ENCODE measurements at regions not wholly inside any gene's neighbourhood (a gene's known extent, or its start where the extent isn't known, plus 50 kb on each side); places are given as distances from the start of the nearest gene placed in this dataset.

GRCh38 chr4:175469514-175469913, 342.6 kb downstream of the GPM6A start:
- no peak overlapping the region for H3K27ac ChIP-seq (ENCODE audit: low read depth in 1 of 2, low read length in 1 of 2)
- no peak for DNase-seq (ENCODE audit: low read depth in 6 of 9, low spot score in 9 of 9)
- peaks cover 0 to 7% of the 10 kb centered on the region in 2 donors for H3K9me3 ChIP-seq (ENCODE audit: control insufficient read depth in 2 of 2, insufficient read depth in 1 of 2, low read length in 1 of 2)
- H3K36me3 ChIP-seq (ENCODE audit: control insufficient read depth in 2 of 2, insufficient read depth in 2 of 2, low read length in 1 of 2), result no peaks in the 10 kb centered on the region
- H3K4me3 ChIP-seq (ENCODE audit: low read length in 2 of 2), result no peak overlapping the region
- H3K27me3 ChIP-seq (ENCODE audit: control insufficient read depth in 2 of 2, insufficient read depth in 1 of 2, low read length in 1 of 2), result no peaks in the 10 kb centered on the region
- no peaks in the 10 kb centered on the region for H3K4me1 ChIP-seq (ENCODE audit: control insufficient read depth in 2 of 2, insufficient read depth in 2 of 2, low read length in 2 of 2)
- 96% methylated on average over 2 of the region's 2 CpGs for WGBS

- Histone ChIP-seq H3K4me1 (ENCODE audit: control insufficient read depth in 2 of 2, insufficient read depth in 2 of 2, low read length in 2 of 2) (no peaks in the 10 kb centered on the region), H3K4me3 (ENCODE audit: low read length in 2 of 2) (no peak overlapping the region), H3K9me3 (ENCODE audit: control insufficient read depth in 2 of 2, insufficient read depth in 1 of 2, low read length in 1 of 2) (peaks cover 0 to 7% of the 10 kb centered on the region in 2 donors), H3K36me3 (ENCODE audit: control insufficient read depth in 2 of 2, insufficient read depth in 2 of 2, low read length in 1 of 2) (no peaks in the 10 kb centered on the region), H3K27ac (ENCODE audit: low read depth in 1 of 2, low read length in 1 of 2) (no peak overlapping the region), H3K27me3 (ENCODE audit: control insufficient read depth in 2 of 2, insufficient read depth in 1 of 2, low read length in 1 of 2) (no peaks in the 10 kb centered on the region)
- WGBS, result 89% methylated on average over 1 of the region's 1 CpG
- DNase-seq (ENCODE audit: low read depth in 6 of 9, low spot score in 9 of 9), result no peak
Measured at GRCh38 chr4:175470131-175470530, 341.9 kb downstream of the GPM6A start.

GRCh38 chr4:175480404-175480803, 331.7 kb downstream of the GPM6A start:
- no peak overlapping the region for H3K4me3 ChIP-seq (ENCODE audit: low read length in 2 of 2)
- no peak for DNase-seq (ENCODE audit: low read depth in 6 of 9, low spot score in 9 of 9)
- no peak overlapping the region for H3K27ac ChIP-seq (ENCODE audit: low read depth in 1 of 2, low read length in 1 of 2)
- no peaks in the 10 kb centered on the region for H3K36me3 ChIP-seq (ENCODE audit: control insufficient read depth in 2 of 2, insufficient read depth in 2 of 2, low read length in 1 of 2)
- WGBS, result 39% methylated on average over 2 of the region's 2 CpGs
- H3K9me3 ChIP-seq (ENCODE audit: control insufficient read depth in 2 of 2, insufficient read depth in 1 of 2, low read length in 1 of 2), result no peaks in the 10 kb centered on the region
- H3K27me3 ChIP-seq (ENCODE audit: control insufficient read depth in 2 of 2, insufficient read depth in 1 of 2, low read length in 1 of 2), result no peaks in the 10 kb centered on the region
- H3K4me1 ChIP-seq (ENCODE audit: control insufficient read depth in 2 of 2, insufficient read depth in 2 of 2, low read length in 2 of 2), result no peaks in the 10 kb centered on the region

GRCh38 chr4:175499735-175500352, 312.2 kb downstream of the GPM6A start:
- WGBS, result 98% methylated on average over 5 of the region's 5 CpGs
- Histone ChIP-seq H3K27ac (ENCODE audit: low read depth in 1 of 2, low read length in 1 of 2) (no peak overlapping the region), H3K4me1 (ENCODE audit: control insufficient read depth in 2 of 2, insufficient read depth in 2 of 2, low read length in 2 of 2) (no peaks in the 10 kb centered on the region), H3K4me3 (ENCODE audit: low read length in 2 of 2) (no peak overlapping the region), H3K9me3 (ENCODE audit: control insufficient read depth in 2 of 2, insufficient read depth in 1 of 2, low read length in 1 of 2) (peaks cover 0 to 22% of the 10 kb centered on the region in 2 donors), H3K36me3 (ENCODE audit: control insufficient read depth in 2 of 2, insufficient read depth in 2 of 2, low read length in 1 of 2) (no peaks in the 10 kb centered on the region), H3K27me3 (ENCODE audit: control insufficient read depth in 2 of 2, insufficient read depth in 1 of 2, low read length in 1 of 2) (no peaks in the 10 kb centered on the region)
- DNase-seq (ENCODE audit: low read depth in 6 of 9, low spot score in 9 of 9), result no peak

GRCh38 chr4:175504318-175504717, 307.7 kb downstream of the GPM6A start:
- H3K9me3 ChIP-seq (ENCODE audit: control insufficient read depth in 2 of 2, insufficient read depth in 1 of 2, low read length in 1 of 2), result peaks cover 0 to 8% of the 10 kb centered on the region in 2 donors

GRCh38 chr4:175509320-175509719, 302.7 kb downstream of the GPM6A start:
- 96% methylated on average over 2 of the region's 2 CpGs for WGBS
- no peak overlapping the region for H3K4me3 ChIP-seq (ENCODE audit: low read length in 2 of 2)
- H3K27me3 ChIP-seq (ENCODE audit: control insufficient read depth in 2 of 2, insufficient read depth in 1 of 2, low read length in 1 of 2), result no peaks in the 10 kb centered on the region
- no peaks in the 10 kb centered on the region for H3K36me3 ChIP-seq (ENCODE audit: control insufficient read depth in 2 of 2, insufficient read depth in 2 of 2, low read length in 1 of 2)
- no peak overlapping the region for H3K27ac ChIP-seq (ENCODE audit: low read depth in 1 of 2, low read length in 1 of 2)
- no peaks in the 10 kb centered on the region for H3K9me3 ChIP-seq (ENCODE audit: control insufficient read depth in 2 of 2, insufficient read depth in 1 of 2, low read length in 1 of 2)
- no peak for DNase-seq (ENCODE audit: low read depth in 6 of 9, low spot score in 9 of 9)
- H3K4me1 ChIP-seq (ENCODE audit: control insufficient read depth in 2 of 2, insufficient read depth in 2 of 2, low read length in 2 of 2), result no peaks in the 10 kb centered on the region

More at GRCh38 chr4:175504318-175504717, 307.7 kb downstream of the GPM6A start:
- no peak overlapping the region for H3K4me3 ChIP-seq (ENCODE audit: low read length in 2 of 2)
- H3K27ac ChIP-seq (ENCODE audit: low read depth in 1 of 2, low read length in 1 of 2), result no peak overlapping the region
- DNase-seq (ENCODE audit: low read depth in 6 of 9, low spot score in 9 of 9), result no peak
- no peaks in the 10 kb centered on the region for H3K4me1 ChIP-seq (ENCODE audit: control insufficient read depth in 2 of 2, insufficient read depth in 2 of 2, low read length in 2 of 2)
- no peaks in the 10 kb centered on the region for H3K36me3 ChIP-seq (ENCODE audit: control insufficient read depth in 2 of 2, insufficient read depth in 2 of 2, low read length in 1 of 2)
- H3K27me3 ChIP-seq (ENCODE audit: control insufficient read depth in 2 of 2, insufficient read depth in 1 of 2, low read length in 1 of 2), result no peaks in the 10 kb centered on the region

GRCh38 chr4:175511861-175512260, 300.2 kb downstream of the GPM6A start:
- DNase-seq (ENCODE audit: low read depth in 6 of 9, low spot score in 9 of 9), result no peak
- H3K27ac ChIP-seq (ENCODE audit: low read depth in 1 of 2, low read length in 1 of 2), result no peak overlapping the region
- H3K36me3 ChIP-seq (ENCODE audit: control insufficient read depth in 2 of 2, insufficient read depth in 2 of 2, low read length in 1 of 2), result no peaks in the 10 kb centered on the region
- no peaks in the 10 kb centered on the region for H3K4me1 ChIP-seq (ENCODE audit: control insufficient read depth in 2 of 2, insufficient read depth in 2 of 2, low read length in 2 of 2)
- WGBS, result 94% methylated on average over 1 of the region's 1 CpG
- no peaks in the 10 kb centered on the region for H3K27me3 ChIP-seq (ENCODE audit: control insufficient read depth in 2 of 2, insufficient read depth in 1 of 2, low read length in 1 of 2)
- no peak overlapping the region for H3K4me3 ChIP-seq (ENCODE audit: low read length in 2 of 2)
- no peaks in the 10 kb centered on the region for H3K9me3 ChIP-seq (ENCODE audit: control insufficient read depth in 2 of 2, insufficient read depth in 1 of 2, low read length in 1 of 2)

- Histone ChIP-seq H3K4me3 (ENCODE audit: low read length in 2 of 2) (no peak overlapping the region), H3K27ac (ENCODE audit: low read depth in 1 of 2, low read length in 1 of 2) (no peak overlapping the region), H3K4me1 (ENCODE audit: control insufficient read depth in 2 of 2, insufficient read depth in 2 of 2, low read length in 2 of 2) (no peaks in the 10 kb centered on the region), H3K9me3 (ENCODE audit: control insufficient read depth in 2 of 2, insufficient read depth in 1 of 2, low read length in 1 of 2) (no peaks in the 10 kb centered on the region), H3K27me3 (ENCODE audit: control insufficient read depth in 2 of 2, insufficient read depth in 1 of 2, low read length in 1 of 2) (no peaks in the 10 kb centered on the region), H3K36me3 (ENCODE audit: control insufficient read depth in 2 of 2, insufficient read depth in 2 of 2, low read length in 1 of 2) (no peaks in the 10 kb centered on the region)
- no peak for DNase-seq (ENCODE audit: low read depth in 6 of 9, low spot score in 9 of 9)
- WGBS, result 92% methylated on average over 5 of the region's 5 CpGs
Measured at GRCh38 chr4:175514174-175514573, 297.9 kb downstream of the GPM6A start.

GRCh38 chr4:175530655-175531054, 281.4 kb downstream of the GPM6A start:
- no peaks in the 10 kb centered on the region for H3K4me1 ChIP-seq (ENCODE audit: control insufficient read depth in 2 of 2, insufficient read depth in 2 of 2, low read length in 2 of 2)
- H3K9me3 ChIP-seq (ENCODE audit: control insufficient read depth in 2 of 2, insufficient read depth in 1 of 2, low read length in 1 of 2), result no peaks in the 10 kb centered on the region
- no peak overlapping the region for H3K27ac ChIP-seq (ENCODE audit: low read depth in 1 of 2, low read length in 1 of 2)
- H3K36me3 ChIP-seq (ENCODE audit: control insufficient read depth in 2 of 2, insufficient read depth in 2 of 2, low read length in 1 of 2), result no peaks in the 10 kb centered on the region
- WGBS, result 81% methylated on average over 3 of the region's 3 CpGs
- DNase-seq (ENCODE audit: low read depth in 6 of 9, low spot score in 9 of 9), result no peak
- no peaks in the 10 kb centered on the region for H3K27me3 ChIP-seq (ENCODE audit: control insufficient read depth in 2 of 2, insufficient read depth in 1 of 2, low read length in 1 of 2)
- no peak overlapping the region for H3K4me3 ChIP-seq (ENCODE audit: low read length in 2 of 2)

Measured in thymus (tissue), 11 donors.